HG02884 (cell line): ENCODE measurements at regions not wholly inside any gene's neighbourhood (a gene's known extent, or its start where the extent isn't known, plus 50 kb on each side); places are given as distances from the start of the nearest gene placed in this dataset.
A peak's percentile ranks its signal among the peaks of the same experiment; 100 is the strongest.
"Not testable (repeated sequence)": the region's sequence is repeated elsewhere in the genome, so short reads cannot be mapped to it uniquely, and the experiment has no call there.

ENCODE experiments used
- ATAC-seq: cut with Tn5 transposase; IDR thresholded peaks from one replicate; pipeline ENCODE4 v1.9.1; 2021; ENCODE audit warnings: mild to moderate bottlenecking, moderate library complexity; ENCODE audit not compliant: unreplicated experiment

DNA sequence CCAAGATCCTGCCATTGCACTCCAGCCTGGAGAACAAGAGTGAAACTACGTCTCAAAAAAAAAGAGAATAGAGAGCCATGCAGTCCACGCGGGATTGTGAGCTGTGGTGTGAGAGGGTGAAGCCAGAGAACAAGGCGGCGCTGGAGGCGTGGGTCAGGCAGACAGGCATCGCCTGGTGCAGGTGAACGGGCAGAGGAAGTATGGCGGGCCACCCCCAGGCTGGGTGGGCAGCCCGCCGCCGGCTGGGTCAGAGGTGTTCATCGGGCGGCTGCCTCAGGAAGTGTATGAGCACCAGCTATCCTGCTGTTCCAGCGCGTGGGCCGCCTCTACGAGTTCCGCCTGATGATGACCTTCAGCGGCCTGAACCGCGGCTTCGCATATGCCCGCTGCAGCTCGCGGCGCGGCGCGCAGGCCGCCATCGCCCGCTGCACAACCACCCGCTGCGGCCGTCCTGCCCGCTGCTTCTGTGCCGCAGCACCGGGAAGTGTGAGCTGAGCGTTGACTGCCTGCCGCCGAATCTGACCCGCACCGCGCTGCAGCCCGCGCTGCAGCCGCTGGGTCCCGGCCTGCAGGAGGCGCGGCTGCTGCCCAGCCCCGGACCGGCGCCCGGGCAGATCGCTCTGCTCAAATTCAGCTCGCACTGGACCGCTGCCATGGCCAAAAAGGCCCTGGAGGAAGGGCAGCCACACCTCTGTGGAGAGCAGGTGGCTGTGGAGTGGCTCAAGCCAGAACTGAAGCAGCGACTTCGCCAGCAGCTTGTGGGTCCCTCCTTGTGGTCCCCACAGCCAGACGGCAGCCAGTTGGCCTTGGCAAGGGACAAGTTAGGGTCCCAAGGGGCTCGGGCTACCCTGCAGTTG, 95.5 kb upstream of the PLEKHM1 start:
- not testable (repeated sequence) for ATAC-seq

DNA sequence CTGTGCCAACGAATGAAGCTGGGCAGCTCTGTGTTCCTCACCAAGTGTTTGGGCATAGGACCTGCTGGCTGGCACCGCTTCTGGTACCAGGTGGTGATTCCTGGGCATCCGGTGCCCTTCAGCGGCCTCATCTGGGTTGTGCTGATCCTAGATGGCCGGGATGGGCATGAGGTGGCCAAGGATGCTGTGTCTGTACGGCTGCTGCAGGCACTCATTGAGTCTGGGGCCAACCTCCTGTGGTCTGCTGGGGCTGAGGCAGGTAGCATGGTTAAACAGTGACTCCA, 96.1 kb upstream of the PLEKHM1 start:
- not testable (repeated sequence) for ATAC-seq

DNA sequence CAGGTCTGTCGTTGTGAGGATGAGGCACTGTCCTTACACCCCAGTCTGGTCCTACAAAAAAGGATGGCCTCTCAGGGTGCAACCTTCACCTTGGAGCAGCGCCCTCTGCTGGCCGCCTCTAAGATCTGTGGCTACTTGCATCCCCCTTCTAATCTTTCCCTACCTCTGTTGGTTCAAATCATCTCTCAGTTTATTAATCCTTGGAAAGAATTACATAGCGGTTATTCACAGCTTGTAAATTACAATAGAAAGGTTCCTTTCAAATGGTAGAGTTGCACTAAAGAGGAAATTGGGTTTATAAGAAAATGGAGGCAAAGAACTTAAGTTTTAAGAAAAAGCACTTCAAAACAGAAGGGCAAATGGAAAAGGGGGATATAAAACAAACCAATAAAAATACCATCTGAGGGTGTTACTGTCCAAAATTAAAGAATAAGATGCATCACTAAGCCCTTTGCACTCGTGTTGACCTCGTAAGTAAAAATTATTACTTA, 102.0 kb upstream of the PLEKHM1 start:
- not testable (repeated sequence) for ATAC-seq

- not testable (repeated sequence) for ATAC-seq
Observed at GRCh38 chr17:45596347-45596746, 105.8 kb upstream of the PLEKHM1 start.

DNA sequence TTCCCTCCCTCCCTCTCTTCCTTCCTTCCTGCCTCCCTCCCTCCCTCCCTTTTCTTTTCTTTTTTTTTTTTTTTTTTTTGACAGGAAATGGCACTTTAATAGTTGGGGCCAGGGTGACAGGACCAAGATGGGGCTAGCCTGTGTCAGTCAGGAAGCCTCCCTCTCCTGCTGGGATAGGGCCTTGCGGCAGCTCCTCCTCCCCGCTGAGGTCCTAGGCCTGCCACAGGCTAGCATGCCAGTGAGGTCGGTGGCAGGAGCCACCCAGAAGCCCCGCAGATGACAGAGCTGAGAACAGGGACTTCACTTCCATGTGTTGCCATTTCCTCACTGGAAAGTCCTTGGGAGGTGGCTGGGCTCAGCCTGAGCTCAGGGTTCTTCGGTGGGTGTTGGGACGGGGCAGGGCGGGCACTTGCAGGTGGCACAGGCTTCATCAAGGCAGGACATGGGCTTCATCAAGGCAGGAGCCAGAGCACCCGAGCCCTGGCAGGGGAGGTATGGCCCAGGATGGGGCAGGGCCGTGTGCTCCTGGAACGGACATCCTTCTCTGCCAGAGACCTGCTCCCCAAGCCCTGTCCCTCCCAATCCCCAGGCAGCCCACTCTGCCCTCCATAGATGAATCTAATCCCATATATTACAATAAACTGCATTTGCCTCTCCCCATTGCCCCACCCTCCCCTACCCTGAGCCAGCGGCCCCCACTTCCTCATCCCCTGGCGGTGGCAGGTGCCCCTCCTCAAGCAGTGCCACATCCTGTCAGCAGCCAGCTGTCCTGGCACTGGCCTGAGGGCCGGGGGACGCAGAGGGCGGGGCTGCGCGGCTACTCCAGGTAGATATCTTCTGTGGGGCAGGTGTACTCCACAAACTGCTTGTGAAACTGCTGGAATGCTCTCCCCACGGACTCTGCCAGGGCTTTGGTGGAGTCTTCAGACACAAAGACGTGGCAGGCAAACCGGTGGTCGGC, 109.8 kb upstream of the PLEKHM1 start:
- not testable (repeated sequence) for ATAC-seq

DNA sequence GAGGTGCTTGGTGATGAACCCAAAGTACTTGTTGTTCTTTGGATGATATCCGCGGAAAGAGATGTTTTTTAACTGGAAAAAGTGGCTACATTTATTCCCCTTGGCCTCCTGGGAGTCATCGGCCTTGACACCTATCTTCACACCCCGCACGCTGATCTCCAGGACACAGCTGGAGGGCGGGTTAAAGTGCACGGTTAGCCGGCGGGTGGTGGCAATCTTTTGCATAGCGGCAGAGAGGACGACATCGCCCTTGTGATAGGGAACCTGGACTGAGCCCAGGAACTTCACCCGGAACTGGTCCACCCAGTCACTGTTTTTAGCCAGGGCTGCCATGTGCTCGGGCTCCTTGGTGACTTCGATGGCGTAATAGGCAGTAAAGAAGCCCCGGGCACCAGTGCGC, 110.5 kb upstream of the PLEKHM1 start:
- not testable (repeated sequence) for ATAC-seq

DNA sequence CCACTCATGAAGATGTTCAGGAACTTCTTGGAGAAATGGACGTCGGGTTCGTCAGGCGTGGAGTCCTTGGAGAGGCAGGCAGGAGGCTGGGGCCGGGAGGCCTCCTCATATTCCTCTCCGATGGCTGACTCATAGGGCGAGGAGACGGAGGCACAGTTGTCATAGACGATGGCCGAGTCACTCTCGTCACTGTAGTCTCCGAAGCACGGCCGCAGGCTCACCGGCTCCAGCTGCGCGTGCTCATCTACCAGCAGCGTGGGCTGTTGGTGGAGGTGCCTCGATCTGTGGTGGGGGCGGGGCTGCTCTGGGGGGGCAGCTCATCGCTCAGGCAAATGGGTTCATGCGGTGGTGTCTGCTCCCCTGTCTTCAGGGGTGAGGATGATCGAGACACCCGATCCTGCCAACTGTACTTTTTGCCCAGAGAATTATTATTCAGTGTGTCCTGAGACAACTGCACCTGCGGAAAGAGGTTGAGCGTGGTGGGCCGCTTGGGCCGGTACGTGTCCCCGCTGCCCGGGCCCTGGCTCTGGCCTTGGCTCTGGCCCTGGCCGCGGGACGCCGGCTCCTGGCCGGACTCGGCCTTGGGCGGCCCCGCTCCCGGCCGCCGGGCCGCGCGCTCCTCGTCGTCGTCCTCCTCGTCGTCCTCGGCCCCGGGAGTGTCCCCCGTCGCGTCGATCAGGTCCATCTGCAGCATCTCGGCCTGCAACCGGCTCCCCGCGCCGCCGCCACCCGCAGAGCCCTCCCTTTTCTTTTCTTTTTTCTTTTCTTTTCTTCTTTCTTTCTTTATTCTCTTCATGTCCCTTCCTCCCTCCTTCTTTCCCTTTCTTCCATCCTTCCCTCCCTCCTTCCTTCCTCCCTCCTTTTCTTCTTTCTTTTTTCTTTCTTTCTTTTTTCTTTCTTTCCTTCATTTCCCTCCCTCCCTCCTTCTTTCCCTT, 111.4 kb upstream of the PLEKHM1 start:
- ATAC-seq: not testable (repeated sequence)

DNA sequence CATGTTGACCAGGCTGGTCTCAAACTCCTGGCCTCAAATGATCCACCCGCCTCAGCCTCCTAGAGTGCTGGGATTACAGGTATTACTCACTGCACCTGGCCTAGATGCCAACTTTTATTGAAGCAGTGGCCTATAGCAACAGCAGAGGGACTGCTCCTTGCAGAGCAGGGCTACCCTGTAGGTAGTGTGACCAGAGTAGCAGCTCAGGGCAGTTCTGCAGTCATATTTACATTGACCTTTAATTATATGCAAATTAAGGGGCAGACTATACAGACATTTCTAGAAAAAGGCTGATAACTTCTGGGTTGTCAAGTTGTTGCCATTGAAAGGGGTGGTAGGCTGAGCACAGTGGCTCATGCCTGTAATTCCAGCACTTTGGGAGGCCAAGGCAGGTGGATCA, 115.2 kb upstream of the PLEKHM1 start:
- not testable (repeated sequence) for ATAC-seq

GRCh38 chr17:45619984-45620405, 129.5 kb upstream of the PLEKHM1 start:
- peak; percentile 99 for ATAC-seq

DNA sequence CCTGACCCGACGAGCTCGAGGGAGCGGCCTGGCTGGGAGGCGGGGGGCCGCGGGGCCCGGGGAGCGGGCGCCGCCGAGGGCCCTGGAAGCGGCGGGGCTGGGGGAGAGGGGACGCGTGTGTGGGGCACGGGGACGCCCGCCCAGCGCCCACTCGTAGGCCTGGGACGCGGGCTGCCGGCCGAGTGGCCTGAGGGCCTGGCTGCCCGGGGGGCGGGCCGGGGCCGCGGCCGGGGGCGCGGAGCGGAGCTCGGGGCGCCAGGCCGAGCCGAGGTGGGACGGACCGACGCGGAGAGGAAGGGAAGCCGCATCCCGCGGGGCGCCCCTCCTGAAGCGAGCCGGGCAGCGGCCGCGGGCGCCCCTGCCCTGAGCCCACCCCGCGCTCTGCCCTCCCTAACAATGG, 129.9 kb upstream of the PLEKHM1 start:
- peak; percentile 35 for ATAC-seq

DNA sequence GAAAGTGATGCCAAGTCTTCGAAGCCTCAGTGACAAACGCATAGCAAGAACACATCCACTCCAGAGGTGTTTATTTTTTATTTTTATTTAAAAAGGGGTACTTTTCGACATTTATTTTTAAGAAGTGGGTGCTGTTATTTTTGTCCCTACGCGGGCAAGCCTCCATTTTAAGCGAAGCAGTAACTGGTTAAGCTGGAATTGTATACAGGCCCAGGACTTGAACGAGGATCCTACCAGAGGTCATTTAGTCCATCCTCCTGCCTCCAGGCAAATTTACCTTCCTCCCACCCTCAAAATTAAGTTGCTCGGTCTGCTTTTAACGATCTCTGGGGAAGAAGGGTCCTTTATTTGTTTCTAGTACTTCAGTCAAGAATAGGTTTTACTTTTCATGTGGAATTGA, 130.6 kb upstream of the PLEKHM1 start:
- ATAC-seq: not testable (repeated sequence)

GRCh38 chr17:45622295-45622694, 131.8 kb upstream of the PLEKHM1 start:
- not testable (repeated sequence) for ATAC-seq

GRCh38 chr17:45628019-45628418, 137.5 kb upstream of the PLEKHM1 start:
- ATAC-seq: no peak

GRCh38 chr17:45631941-45632340, 141.4 kb upstream of the PLEKHM1 start:
- no peak for ATAC-seq

DNA sequence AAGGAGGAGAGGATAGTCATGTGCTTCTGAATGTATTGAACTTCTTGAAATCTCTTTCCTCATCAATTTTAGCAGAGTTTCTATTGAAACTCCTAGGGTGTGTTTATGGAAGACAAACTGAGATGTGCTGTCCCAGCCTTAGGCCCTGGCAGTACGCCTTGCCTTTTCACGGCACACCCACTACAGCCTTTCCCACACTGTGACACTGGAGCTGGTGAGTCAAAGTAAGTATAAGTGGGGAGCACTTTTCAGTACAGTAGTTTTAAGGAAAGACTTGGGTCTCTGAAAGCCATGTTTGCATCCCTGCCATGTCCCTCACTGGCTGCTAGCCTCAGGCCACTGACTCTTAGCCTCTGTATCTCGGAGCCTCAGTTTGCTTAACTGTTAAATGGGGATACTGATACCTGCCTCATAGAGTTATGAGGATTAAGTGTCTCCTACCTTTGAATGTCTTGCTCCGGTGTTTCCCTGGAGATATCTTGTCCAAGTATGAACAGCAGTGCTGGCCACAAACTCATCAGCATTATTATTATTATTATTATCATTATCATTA, 144.7 kb upstream of the CRHR1 start:
- no peak for ATAC-seq

DNA sequence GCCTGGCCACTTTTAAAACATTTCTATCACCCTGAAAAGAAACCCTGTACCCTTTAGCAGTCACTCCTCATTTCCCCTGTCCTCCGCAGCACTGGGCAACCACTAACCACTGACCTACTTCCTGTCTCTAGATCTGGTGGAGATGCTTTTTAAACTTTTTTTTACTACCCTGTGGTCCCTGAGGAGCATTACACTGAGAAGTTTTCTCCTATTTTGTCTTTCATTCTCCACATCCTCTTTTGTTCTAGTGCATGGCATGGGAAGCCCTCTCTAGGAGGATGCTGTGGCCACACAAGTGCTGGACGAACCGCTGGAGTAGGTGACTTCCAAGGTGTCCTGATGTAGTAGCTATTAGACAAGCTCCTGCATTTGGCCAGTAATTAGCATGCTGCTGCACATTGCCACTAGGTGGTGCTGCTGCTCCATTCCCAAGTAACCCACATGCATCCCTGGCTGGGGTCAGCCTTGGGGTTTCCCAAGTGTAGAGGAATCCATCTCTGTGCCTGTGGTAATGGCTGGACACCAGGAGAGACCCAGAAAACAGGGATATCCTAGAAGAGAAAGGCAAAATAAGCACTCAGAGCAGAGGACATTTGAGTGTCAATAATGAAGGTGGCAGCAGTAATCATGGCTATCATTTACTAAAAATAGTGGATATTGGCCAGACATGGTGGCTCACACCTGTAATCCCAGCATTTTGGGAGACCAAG, 143.8 kb upstream of the CRHR1 start:
- ATAC-seq: no peak

- no peak for ATAC-seq
Observed at GRCh38 chr17:45641541-45641940, 142.6 kb upstream of the CRHR1 start.

- ATAC-seq: no peak
Observed at GRCh38 chr17:45643591-45643990, 140.5 kb upstream of the CRHR1 start.

GRCh38 chr17:45644637-45645036, 139.5 kb upstream of the CRHR1 start:
- ATAC-seq: not testable (repeated sequence)

DNA sequence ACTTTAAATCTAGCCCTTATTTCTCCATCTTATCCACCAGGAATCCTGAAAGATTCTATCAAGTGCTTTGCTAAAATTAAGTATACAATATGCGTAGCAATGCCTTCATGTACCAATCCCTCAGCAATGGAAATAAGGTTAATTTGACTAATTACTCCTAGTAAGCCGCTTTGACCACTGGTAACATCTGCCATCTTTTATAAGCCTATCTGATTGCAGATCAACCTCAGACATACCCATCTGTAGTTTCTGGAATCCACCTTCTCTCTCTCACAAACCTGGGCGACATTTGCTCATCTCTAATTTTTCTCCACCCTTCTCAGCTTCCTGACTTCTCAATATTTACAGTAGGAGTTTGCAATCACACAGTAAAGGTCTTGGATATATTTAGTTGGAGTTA, 138.8 kb upstream of the CRHR1 start:
- no peak for ATAC-seq
